T-helper 2 cell treated with Interferon-gamma antibody and Interleukin-4, amounts not matched to agents 100 ng/mL and 5 ng/mL, for 36 hours (primary cell): ENCODE measurements at regions not wholly inside any gene's neighbourhood (a gene's known extent, or its start where the extent isn't known, plus 50 kb on each side); places are given as distances from the start of the nearest gene placed in this dataset.
"Not testable (repeated sequence)": the region's sequence is repeated elsewhere in the genome, so short reads cannot be mapped to it uniquely, and the experiment has no call there.

Experiments
- intact Hi-C: fragments of 100-400 bp; cut with micrococcal nuclease; formaldehyde crosslinking; loops from one replicate; pipeline ENCODE4 v1.15.1; 2023

GRCh38 chr3:11716573-11717290 is 73.0 kb upstream of the VGLL4 start:
- intact Hi-C loops: loop anchor here (5.0 kb wide), 1 partner anchor 74 kb away; the partner anchor contains the start of gene VGLL4

DNA sequence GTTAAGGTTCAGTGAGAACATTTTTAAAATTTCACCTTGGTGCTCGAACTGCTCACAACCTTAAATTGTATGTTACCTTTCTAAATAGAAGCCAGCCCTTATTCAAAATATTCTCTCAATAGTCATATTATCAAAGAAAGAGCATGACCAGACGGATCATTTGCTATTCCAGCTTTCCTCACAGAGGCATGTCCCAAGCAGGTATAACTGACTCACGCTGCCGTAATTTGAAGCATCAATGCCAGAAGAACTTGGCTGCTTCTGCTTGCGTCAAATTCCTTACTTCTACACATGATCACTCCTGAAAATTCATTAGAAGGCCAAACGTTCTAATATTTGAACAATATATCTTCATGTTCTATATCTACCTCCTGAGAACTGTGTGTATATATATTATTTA is 69.5 kb upstream of the VGLL4 start:
- intact Hi-C loops: no loop called here

- intact Hi-C loops: no loop called here
These were observed 68.9 kb upstream of the VGLL4 start for GRCh38 chr3:11712646-11713045.

- intact Hi-C loops: no loop called here
These were observed 68.2 kb upstream of the VGLL4 start for GRCh38 chr3:11711876-11712275.

GRCh38 chr3:11709782-11710181 is 66.1 kb upstream of the VGLL4 start:
- intact Hi-C loops: no loop called here

- intact Hi-C loops: not testable (repeated sequence)
These were observed 63.4 kb upstream of the VGLL4 start for GRCh38 chr3:11707084-11707483.

DNA sequence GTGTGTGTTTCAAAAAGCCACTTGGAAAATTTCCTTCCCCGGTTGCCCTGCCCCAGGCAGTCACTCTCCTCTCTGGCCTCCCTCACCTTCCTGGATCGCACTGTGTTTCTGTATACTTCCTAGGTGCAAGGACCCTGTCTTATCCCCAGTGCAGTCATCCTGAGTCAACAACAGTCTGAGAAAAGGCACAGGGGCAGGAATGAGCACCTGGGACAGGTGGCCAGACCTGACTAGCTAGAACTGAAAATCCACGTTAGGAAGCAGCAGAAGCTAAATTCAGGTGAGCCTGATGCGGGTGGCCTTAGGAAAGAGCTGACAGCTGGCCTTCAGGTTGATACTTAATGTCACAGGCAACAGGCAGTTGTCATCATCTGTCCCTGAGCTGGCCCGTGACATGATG is 62.9 kb upstream of the VGLL4 start:
- intact Hi-C loops: no loop called here

GRCh38 chr3:11705049-11705448 is 61.3 kb upstream of the VGLL4 start:
- intact Hi-C loops: no loop called here

DNA sequence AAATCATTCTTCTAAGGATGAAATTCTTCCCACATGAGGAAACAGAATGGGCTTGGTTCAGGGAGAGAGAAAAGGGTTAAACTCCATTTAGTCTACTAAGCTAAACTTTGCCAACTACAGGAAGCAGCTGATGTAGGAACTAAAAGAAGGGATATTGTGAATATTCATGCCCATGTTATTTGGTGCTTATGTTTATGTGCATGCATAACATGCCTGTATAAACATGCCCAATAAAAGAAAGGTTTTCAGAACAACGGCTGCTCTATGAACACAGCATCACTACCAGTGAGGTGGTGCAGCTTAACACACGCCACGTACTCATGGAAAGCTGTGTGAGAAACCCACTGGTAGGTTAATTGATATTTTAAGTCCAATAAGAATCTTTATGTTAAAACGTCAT is 59.4 kb upstream of the VGLL4 start:
- intact Hi-C loops: no loop called here

GRCh38 chr3:11699083-11699427 is 55.3 kb upstream of the VGLL4 start:
- intact Hi-C loops: no loop called here

DNA sequence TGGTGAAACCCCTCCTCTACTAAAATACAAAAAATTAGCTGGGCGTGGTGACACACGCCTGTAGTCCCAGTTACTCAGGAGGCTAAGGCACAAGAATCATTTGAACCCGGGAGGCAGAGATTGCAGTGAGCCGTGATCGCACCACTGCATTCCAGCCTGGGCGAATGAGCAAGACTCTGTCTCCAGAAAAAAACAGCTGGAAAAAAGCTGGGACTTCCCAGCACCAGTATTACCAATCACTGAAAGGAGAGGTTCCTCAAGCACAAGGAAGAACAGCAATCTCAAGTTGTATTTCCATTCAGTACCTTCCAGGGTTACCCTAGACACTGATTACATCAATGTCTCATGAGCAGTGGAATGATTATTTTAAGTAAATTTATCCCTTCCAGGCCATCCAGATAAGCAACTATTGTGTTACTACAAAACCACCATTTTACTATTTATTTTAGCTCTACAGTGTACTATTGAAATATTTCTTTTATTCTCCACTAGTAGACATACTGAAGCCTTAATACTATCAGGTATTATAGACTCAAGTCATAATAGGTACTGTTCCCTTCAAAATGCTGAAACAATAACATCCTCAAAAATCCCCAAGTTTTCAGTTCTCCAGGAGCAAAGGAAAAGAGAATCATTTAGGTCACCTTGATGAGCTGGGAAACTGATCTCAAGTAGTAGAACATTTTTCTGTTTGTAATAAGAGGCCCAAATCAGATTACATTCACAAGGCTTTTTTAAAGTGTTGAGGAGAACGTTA is 54.8 kb upstream of the VGLL4 start:
- intact Hi-C loops: no loop called here

- intact Hi-C loops: no loop called here
These were observed 54.0 kb upstream of the VGLL4 start for GRCh38 chr3:11697701-11698100.

DNA sequence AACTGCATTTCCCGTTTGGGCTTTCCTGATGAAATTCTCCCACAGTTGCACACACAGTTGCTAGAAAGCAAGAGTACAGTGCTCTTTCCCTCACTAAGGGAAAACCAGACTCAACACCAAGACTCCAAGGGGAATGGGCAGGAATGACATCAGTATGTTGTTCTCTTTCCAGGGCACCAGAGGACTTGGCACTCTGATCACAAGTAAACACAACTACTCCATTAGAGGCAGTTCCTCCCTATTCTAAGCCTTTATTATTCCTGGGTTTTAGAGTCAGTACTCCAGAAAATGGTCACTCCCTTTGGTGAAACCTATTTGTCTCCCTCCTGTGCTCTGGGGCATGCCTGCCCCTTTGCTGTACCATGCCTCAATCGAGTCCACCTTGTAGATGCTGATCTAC is 52.3 kb upstream of the VGLL4 start:
- intact Hi-C loops: no loop called here
